GM19043 (cell line): ENCODE measurements at regions not wholly inside any gene's neighbourhood (a gene's known extent, or its start where the extent isn't known, plus 50 kb on each side); places are given as distances from the start of the nearest gene placed in this dataset.
"Not testable (repeated sequence)": the region's sequence is repeated elsewhere in the genome, so short reads cannot be mapped to it uniquely, and the experiment has no call there.

Experiments used
- ATAC-seq: cut with Tn5 transposase; IDR thresholded peaks from one replicate; pipeline ENCODE4 v1.9.1; 2021; ENCODE audit warnings: low read depth; ENCODE audit not compliant: unreplicated experiment

DNA sequence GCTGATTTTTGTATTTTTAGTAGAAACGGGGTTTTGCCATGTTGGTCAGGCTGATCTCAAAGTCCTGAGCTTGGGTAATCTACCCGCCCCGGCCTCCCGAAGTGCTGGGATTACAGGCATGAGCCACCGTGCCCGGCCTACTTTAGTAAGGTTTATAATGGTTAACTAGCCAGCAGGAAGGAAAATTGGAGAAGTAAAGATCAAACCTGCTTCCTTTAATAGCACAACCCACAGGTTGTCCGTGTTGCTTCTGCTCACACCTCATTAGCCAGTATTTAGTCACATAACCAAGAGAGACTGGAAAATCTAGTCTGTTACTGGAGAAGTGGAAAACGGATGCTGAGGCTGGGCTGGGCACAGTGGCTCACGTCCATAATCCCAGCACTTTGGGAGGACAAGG lies 51.9 kb upstream of the TBL1XR1 start:
- ATAC-seq = no peak

DNA sequence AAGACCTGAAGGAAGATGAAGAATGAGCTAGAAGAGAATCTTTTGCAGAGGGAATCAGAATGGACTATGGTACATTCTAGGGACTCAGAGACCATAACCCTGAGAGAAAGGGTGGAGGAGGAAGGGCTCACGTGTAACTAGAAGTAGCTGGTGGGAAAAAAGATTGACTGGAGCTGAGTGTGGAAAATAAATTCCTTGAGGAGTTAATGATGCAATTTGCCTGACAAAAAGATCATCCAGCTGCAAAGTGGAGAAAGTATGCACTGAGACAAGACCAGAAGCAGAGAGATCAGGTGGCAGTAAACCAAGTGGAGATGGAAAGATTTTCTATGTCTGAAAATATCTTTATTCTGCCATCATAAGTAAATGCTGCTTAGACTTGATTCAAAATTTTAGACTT lies 52.9 kb upstream of the TBL1XR1 start:
- ATAC-seq = no peak

GRCh38 chr3:177251755-177252154 lies 54.5 kb upstream of the TBL1XR1 start:
- ATAC-seq = no peak

DNA sequence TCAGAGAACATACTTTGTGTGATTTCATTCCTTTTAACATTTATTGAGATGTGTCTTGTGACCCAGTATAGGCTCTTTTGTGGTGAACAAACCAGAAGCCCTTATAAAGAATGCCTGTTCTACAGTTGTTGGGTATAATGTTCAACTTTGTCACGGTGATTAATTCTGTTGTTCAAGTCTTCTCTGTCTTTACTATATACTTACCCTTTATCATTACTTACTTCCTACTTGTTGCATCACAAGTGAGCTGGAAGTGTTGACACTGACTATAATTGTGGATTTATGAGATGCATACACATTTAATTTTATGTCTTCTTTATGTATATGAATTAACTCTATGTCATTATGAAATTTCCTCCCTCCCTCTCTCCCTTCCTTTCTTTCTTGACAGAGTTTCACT lies 59.7 kb upstream of the TBL1XR1 start:
- no peak for ATAC-seq

DNA sequence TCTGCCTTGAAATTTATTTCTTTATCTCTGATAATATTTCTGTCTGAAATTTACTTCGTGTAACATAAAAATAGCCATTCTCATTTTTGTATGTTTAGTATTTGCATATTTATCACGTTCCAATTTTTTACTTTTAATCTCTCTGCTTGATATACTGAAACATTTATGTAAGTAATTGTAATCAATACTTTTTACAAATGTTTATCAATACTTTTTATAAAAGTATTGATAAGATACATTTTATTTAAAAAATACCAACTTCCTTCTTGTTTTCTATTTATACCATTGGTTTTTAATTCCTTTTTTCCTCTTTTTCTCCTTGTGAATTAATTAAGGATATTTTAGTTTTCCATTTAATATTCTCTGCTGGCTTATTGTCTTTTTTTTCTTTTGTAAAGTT lies 60.3 kb upstream of the TBL1XR1 start:
- ATAC-seq = no peak

DNA sequence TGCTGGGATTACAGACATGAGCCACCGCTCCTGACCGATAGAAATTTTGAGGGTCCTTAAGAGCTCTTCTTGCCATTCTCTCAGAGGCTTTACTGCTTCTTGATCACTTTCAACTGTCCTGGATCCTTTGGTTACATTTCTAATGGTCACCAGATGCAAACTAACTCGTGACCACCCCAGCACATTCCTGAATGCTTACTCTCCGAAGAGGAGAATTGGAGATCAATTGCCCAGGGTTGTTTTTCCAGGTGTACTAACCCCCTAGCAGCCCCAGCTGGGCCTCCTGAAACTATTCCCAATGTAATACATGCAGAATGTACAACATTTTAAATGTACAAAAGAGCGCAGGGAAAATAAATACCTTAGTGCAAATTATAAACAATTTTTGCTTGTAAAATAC lies 65.1 kb upstream of the TBL1XR1 start:
- no peak for ATAC-seq

DNA sequence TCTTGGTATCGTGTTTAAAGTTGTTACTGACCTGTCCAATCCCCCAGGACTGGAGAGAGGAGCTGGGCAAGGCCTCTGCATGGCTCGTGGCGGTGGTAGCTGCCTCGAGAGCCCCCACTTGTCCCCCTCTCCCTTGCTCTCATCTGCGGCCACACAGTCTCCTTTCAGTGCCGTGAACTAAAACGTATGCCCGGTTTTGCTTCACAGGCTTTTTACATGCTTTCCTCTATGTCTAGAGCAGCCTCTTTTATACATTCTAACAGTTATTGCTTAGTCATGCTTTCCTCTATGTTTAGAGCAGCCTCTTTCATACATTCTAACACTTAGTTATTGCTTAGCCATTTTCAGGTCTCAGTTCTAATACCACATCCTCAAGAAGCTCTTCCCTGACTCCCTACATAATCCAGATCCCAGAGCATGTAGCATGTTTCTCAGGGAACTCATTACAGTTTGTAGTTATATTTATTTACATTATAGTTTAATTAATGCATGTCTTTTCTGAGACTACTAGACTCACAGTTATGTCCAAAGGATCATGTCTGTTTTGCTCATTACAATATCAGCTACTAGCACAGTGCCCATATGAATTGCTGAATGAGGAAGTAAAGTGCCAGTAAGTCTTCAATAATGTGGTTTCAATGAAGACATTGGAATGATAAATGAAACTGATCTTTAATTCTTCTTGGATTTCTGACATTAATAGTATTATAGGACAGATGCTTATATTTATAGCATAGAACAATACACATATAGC lies 66.5 kb upstream of the TBL1XR1 start:
- ATAC-seq = no peak

GRCh38 chr3:177271811-177272501 lies 74.7 kb upstream of the TBL1XR1 start:
- not testable (repeated sequence) for ATAC-seq

DNA sequence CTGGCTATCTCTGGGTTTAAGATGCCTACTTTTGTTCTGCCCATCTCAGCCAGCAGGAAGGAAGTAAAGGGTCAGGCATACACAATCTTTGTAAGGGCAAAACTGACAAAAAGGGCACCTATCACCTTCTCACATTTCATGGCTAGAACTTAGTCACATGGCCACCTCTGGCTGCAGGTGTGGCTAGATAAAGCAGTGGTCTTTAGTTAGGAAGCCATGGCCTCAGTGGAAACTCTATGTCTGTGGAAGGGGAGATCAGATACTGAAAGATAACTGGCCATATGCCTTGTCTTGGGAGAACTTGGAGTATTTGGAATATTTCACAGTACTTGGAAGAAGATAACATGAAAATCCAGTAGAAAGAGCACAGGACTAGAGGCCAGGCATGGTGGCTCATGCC lies 80.7 kb upstream of the TBL1XR1 start:
- no peak for ATAC-seq

DNA sequence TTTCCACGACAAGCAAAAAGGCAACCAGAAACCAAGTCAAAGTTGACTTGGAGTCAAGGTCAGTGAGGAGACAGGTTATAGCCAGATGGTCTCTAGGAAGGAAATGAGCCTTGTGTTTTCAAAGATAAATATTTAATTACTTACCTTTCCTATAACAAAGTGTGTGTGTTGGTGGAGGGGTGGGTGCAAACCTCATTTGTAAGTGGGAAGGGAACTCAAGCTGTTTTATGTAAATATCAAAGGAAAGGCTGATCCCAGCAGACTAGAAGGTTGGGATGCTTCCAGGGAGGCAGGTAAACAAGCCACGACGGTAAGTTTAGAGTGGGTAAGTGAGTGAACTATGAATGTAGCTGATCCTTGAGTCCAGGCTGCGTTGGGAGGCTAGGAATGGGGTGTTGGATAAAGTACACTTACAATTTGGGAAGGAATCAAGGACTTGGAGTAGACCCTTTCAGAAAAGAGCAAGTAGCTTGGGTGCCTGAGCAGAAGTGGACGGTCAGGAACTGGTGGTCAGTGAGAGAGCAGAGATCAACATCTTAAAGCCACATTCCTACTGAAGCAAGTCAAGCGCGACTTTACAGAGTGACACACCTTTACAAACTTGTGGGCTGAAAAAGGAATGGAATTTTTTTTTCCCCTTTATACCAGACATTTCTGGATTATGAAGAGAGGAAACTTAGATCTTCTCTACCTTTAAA lies 82.0 kb upstream of the TBL1XR1 start:
- no peak for ATAC-seq

DNA sequence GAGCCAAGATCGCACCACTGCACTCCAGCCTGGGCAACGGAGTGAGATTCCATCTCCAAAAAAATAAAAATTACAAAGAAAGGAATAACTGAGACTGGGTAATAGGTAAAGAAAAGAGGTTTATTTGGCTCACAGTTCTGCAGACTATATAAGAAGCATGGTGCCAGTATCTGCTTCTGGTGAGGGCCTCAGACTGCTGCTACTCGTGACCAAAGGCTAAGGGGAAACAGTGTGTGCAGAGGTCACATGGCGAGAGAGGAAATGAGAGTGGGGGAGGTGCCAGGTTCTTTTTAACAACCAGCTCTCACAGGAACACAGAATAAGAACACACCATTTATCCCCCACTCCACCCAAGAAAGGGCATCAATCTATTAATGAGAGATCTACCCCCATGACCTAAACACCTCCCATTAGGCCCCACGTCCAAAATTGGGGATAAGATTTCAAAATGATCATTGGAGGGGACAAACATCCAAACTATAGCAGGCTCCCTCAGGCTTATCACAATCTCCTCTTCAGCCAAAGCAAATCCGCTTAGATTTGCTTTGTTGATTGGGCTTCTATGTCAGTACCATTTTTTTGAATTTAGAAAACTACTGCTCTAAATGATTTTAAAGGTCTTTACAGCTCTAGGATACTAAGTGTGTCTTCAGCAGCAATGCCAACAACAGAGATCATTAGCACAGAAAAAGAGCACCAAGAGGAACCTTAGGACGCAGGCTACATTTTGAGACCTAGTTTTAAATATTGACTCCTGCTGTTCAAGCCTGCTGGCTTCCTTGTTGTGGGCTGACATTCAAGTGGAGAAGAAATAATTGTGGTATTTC lies 84.2 kb upstream of the TBL1XR1 start:
- ATAC-seq = no peak

DNA sequence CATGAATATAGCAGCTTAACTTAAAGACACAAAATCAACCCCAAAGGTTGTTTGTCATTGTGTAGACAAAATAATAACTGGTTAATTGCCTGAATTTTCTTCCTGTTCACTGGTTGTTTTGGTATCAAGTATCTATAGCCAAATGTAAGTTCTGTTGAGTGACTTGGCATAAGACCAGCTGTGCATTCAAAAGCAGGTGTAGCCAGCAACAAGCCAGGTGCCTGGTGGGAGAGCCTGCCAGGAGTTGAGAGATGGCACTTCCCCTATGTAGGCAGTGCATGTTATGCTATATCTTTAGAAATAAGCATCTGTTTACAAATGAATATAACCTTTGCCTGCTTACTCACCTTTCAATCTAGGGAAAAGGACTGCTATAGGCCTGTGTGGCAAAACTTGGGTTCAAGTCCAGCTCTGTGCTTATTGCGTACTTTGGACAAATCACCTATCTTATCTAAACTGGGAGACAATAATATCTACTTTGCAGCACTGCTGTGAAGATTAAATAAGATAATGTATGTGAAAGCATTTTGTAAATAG lies 84.9 kb upstream of the TBL1XR1 start:
- no peak for ATAC-seq

- no peak for ATAC-seq
Observed at GRCh38 chr3:177283983-177284382, 86.7 kb upstream of the TBL1XR1 start.

DNA sequence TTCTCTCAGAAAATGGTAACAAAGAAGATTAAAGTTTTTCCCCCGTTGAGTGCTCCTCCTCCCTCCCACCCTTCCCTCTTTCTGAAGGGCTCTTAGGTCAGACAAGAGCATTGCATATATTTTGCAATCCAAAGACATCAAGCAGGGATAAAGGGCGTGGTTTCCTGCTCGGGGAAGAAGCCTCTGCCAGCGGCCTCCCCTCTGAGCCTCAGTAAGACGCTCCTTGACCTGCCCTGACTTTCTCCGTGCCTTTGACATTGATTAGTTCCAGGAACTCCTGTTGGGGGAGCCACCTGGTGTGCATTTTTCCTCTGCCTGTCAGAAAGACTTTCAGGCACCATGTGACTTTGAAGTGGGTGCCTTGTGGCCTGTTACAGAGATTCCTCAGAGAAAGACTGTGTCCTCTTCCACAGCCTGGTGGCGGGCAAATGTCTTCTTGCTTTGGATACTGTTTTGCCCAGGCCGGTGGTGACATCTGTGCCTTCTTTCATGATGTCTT lies 87.2 kb upstream of the TBL1XR1 start:
- no peak for ATAC-seq

- no peak for ATAC-seq
Observed at GRCh38 chr3:177286034-177286433, 88.8 kb upstream of the TBL1XR1 start.

DNA sequence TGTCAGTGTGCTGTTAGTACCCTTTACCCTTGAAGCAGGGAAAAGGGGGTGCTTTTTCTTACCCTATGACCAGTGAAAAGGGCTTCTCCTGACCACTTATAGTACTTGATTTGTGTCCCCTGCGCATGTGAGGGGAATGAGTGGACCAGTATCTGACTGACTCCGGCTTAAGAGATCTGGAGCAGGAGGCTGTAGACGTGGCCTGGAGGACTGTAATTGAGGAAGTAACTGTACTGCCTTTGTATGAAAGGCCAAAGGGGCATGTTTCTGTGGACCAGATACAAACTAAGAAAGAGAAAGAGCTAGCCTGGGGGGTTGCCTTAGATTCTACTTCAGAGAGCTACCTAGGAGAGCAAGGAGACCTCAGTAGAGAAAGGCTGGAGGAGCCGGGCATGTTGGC lies 89.9 kb upstream of the TBL1XR1 start:
- no peak for ATAC-seq

- ATAC-seq = no peak
Observed at GRCh38 chr3:177290633-177291032, 93.4 kb upstream of the TBL1XR1 start.

- ATAC-seq = no peak
Observed at GRCh38 chr3:177294221-177294620, 96.9 kb upstream of the TBL1XR1 start.

GRCh38 chr3:177295116-177295515 lies 97.8 kb upstream of the TBL1XR1 start:
- no peak for ATAC-seq

GRCh38 chr3:177299250-177299649 lies 102.0 kb upstream of the TBL1XR1 start:
- no peak for ATAC-seq
